ENCODE measurements at regions not wholly inside any gene's neighbourhood (a gene's known extent, or its start where the extent isn't known, plus 50 kb on each side); places are given as distances from the start of the nearest gene placed in this dataset.

GRCh38 chr16:80014241-80014939 lies 413.9 kb upstream of the MAF start:
- Histone ChIP-seq H3K4me2 (ENCODE audit: insufficient read depth, insufficient read length, low read length) (no peak overlapping the region), H4K5ac (ENCODE audit: insufficient read length, low read depth, low read length) (no peak overlapping the region), H3K4me1 (ENCODE audit: insufficient read depth, low read length) (no peaks in the 10 kb centered on the region), H3K9me3 (ENCODE audit: control insufficient read depth, low read depth, low read length) (no peaks in the 10 kb centered on the region), H4K91ac (ENCODE audit: insufficient read length, low read depth, low read length) (no peak overlapping the region), H2BK5ac (ENCODE audit: insufficient read length, low read length) (no peak overlapping the region), H3K4ac (ENCODE audit: low read depth, low read length) (no peak overlapping the region), H2AFZ (ENCODE audit: low read length) (no peak overlapping the region), H3K27ac (ENCODE audit: insufficient read length, low read depth, low read length) (no peak overlapping the region), H4K20me1 (ENCODE audit: control insufficient read depth, insufficient read depth, insufficient read length) (no peaks in the 10 kb centered on the region), H3K27me3 (ENCODE audit: insufficient read depth, low read length) (no peaks in the 10 kb centered on the region), H3K56ac (ENCODE audit: insufficient read length, low read depth, low read length) (no peak overlapping the region), H2BK120ac (ENCODE audit: low read depth, low read length, poor library complexity, severe bottlenecking) (no peak overlapping the region), H3K14ac (ENCODE audit: insufficient read depth, low read length) (no peak overlapping the region), H3K23me2 (ENCODE audit: insufficient read length, low read depth, low read length, poor library complexity, severe bottlenecking) (no peaks in the 10 kb centered on the region), H3T11ph (ENCODE audit: low read length) (no peak overlapping the region), H2BK12ac (ENCODE audit: insufficient read length, low read depth, low read length) (no peak overlapping the region), H3K18ac (ENCODE audit: insufficient read length, low read depth, low read length) (no peak overlapping the region), H3K79me2 (ENCODE audit: insufficient read depth, low read length) (no peaks in the 10 kb centered on the region), H2BK20ac (ENCODE audit: low read depth, low read length, poor library complexity, severe bottlenecking) (no peak overlapping the region), H3K79me1 (ENCODE audit: insufficient read depth, low read depth, low read length, poor library complexity, severe bottlenecking) (no peaks in the 10 kb centered on the region), H2AK5ac (ENCODE audit: insufficient read length, low read length) (no peak overlapping the region), H2BK15ac (ENCODE audit: low read depth, low read length) (no peak overlapping the region), H3K9ac (ENCODE audit: extremely low read depth, insufficient read length, low read length) (no peak overlapping the region), H3K23ac (ENCODE audit: insufficient read length, low read depth, low read length) (no peak overlapping the region), H4K8ac (replicated peaks; ENCODE audit: insufficient read length, low read depth, low read length) (no peak overlapping the region)
- DNase-seq = no peak
- Mint-ChIP-seq H3K27ac (no peak overlapping the region), H3K4me3 (no peak overlapping the region), H3K9me3 (no peaks in the 10 kb centered on the region), H3K36me3 (ENCODE audit: insufficient read depth in 1 of 3, low read depth in 3 of 3) (no peaks in the 10 kb centered on the region), H3K4me1 (0 out of 4 replicates have a peak, but pooled peaks cover 0 to 2% of the 10 kb centered on the region in 2 experiments), H3K27me3 (ENCODE audit: low read depth) (0 out of 2 replicates have a peak, but pooled peaks cover 4% of the 10 kb centered on the region)
- TF ChIP-seq, protein P1, sequence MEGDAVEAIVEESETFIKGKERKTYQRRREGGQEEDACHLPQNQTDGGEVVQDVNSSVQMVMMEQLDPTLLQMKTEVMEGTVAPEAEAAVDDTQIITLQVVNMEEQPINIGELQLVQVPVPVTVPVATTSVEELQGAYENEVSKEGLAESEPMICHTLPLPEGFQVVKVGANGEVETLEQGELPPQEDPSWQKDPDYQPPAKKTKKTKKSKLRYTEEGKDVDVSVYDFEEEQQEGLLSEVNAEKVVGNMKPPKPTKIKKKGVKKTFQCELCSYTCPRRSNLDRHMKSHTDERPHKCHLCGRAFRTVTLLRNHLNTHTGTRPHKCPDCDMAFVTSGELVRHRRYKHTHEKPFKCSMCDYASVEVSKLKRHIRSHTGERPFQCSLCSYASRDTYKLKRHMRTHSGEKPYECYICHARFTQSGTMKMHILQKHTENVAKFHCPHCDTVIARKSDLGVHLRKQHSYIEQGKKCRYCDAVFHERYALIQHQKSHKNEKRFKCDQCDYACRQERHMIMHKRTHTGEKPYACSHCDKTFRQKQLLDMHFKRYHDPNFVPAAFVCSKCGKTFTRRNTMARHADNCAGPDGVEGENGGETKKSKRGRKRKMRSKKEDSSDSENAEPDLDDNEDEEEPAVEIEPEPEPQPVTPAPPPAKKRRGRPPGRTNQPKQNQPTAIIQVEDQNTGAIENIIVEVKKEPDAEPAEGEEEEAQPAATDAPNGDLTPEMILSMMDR (conservative IDR thresholded peaks at IDR 0.05) = no peak
- WGBS (ENCODE audit: extremely low coverage, insufficient read length, low lambda C conversion rate) = no CpG with 5 or more reads among the region's 1 CpG

All from H9 (cell line).